HUES6 (cell line): ENCODE measurements at regions not wholly inside any gene's neighbourhood (a gene's known extent, or its start where the extent isn't known, plus 50 kb on each side); places are given as distances from the start of the nearest gene placed in this dataset.
A peak's percentile ranks its signal among the peaks of the same experiment; 100 is the strongest.

Source experiments
- H3K27ac ChIP-seq: 2 replicates; pipeline ENCODE4 v1.7.0; 2013; ENCODE audit warnings: low read depth, mild to moderate bottlenecking, low read length, inconsistent platforms
- H3K27me3 ChIP-seq: 2 replicates; pipeline ENCODE4 v1.6.1; 2013; ENCODE audit warnings: low read length; ENCODE audit not compliant: control insufficient read depth, insufficient read depth
- H3K36me3 ChIP-seq: 2 replicates; pipeline ENCODE4 v1.6.1; 2013; ENCODE audit warnings: low read length; ENCODE audit not compliant: control insufficient read depth, insufficient read depth
- H3K4me1 ChIP-seq: 2 replicates; pipeline ENCODE4 v1.6.1; 2013; ENCODE audit warnings: low read length; ENCODE audit not compliant: control insufficient read depth, insufficient read depth
- H3K4me3 ChIP-seq: 2 replicates; pipeline ENCODE4 v1.5.1; 2013; ENCODE audit warnings: low read depth, low read length
- H3K9ac ChIP-seq: one replicate; pipeline ENCODE4 v1.6.1; 2013; ENCODE audit warnings: mild to moderate bottlenecking, low read length
- H3K9me3 ChIP-seq: 2 replicates; pipeline ENCODE4 v1.6.1; 2013; ENCODE audit warnings: low read depth, low read length; ENCODE audit not compliant: control insufficient read depth, insufficient read depth

- Histone ChIP-seq H3K4me3 (no peak overlapping the region), H3K9ac (no peak overlapping the region), H3K27me3 (no peaks in the 10 kb centered on the region), H3K4me1 (no peaks in the 10 kb centered on the region), H3K9me3 (no peaks in the 10 kb centered on the region), H3K27ac (no peak overlapping the region), H3K36me3 (no peaks in the 10 kb centered on the region)
These were observed 291.9 kb downstream of the COX7C start for GRCh38 chr5:86909418-86910295.

- no peaks in the 10 kb centered on the region for H3K36me3 ChIP-seq
- H3K9me3 ChIP-seq: no peaks in the 10 kb centered on the region
- H3K4me1 ChIP-seq: no peaks in the 10 kb centered on the region
- H3K9ac ChIP-seq: no peak overlapping the region
- H3K27me3 ChIP-seq: no peaks in the 10 kb centered on the region
- H3K27ac ChIP-seq: no peak overlapping the region
- H3K4me3 ChIP-seq: no peak overlapping the region
These were observed 299.4 kb downstream of the COX7C start for GRCh38 chr5:86917117-86917579.

GRCh38 chr5:86918246-86918645 is 300.5 kb downstream of the COX7C start:
- H3K9me3 ChIP-seq: no peaks in the 10 kb centered on the region
- no peaks in the 10 kb centered on the region for H3K27me3 ChIP-seq
- no peaks in the 10 kb centered on the region for H3K36me3 ChIP-seq
- no peaks in the 10 kb centered on the region for H3K4me1 ChIP-seq
- H3K27ac ChIP-seq: no peak overlapping the region
- no peak overlapping the region for H3K4me3 ChIP-seq
- no peak overlapping the region for H3K9ac ChIP-seq

GRCh38 chr5:86926033-86926432 is 308.3 kb downstream of the COX7C start:
- Histone ChIP-seq H3K27me3 (peaks cover 4% of the 10 kb centered on the region; the same call in 1 of the 2 replicates), H3K4me3 (no peak overlapping the region), H3K36me3 (no peaks in the 10 kb centered on the region), H3K4me1 (peaks cover 29% of the 10 kb centered on the region), H3K9me3 (no peaks in the 10 kb centered on the region), H3K9ac (no peak overlapping the region), H3K27ac (no peak overlapping the region)

- Histone ChIP-seq H3K9ac (no peak overlapping the region), H3K4me1 (peaks cover 29% of the 10 kb centered on the region), H3K36me3 (no peaks in the 10 kb centered on the region), H3K27me3 (peaks cover 4% of the 10 kb centered on the region; the same call in 1 of the 2 replicates), H3K4me3 (peak overlapping the region; percentile 23), H3K9me3 (no peaks in the 10 kb centered on the region), H3K27ac (no peak overlapping the region; the same call in 1 of the 2 replicates)
These were observed 311.5 kb downstream of the COX7C start for GRCh38 chr5:86929123-86929766.

- Histone ChIP-seq H3K27ac (no peak overlapping the region), H3K9me3 (no peaks in the 10 kb centered on the region), H3K36me3 (no peaks in the 10 kb centered on the region), H3K4me3 (no peak overlapping the region), H3K9ac (no peak overlapping the region), H3K4me1 (no peaks in the 10 kb centered on the region), H3K27me3 (no peaks in the 10 kb centered on the region)
These were observed 315.9 kb upstream of the RASA1 start for GRCh38 chr5:86951761-86952160.

GRCh38 chr5:86964889-86965288 is 302.8 kb upstream of the RASA1 start:
- H3K4me3 ChIP-seq: no peak overlapping the region
- no peak overlapping the region for H3K27ac ChIP-seq
- H3K4me1 ChIP-seq: peaks cover 4% of the 10 kb centered on the region
- H3K9ac ChIP-seq: no peak overlapping the region
- no peaks in the 10 kb centered on the region for H3K9me3 ChIP-seq
- H3K36me3 ChIP-seq: no peaks in the 10 kb centered on the region
- no peaks in the 10 kb centered on the region for H3K27me3 ChIP-seq

GRCh38 chr5:86968301-86968753 is 299.4 kb upstream of the RASA1 start:
- Histone ChIP-seq H3K9me3 (no peaks in the 10 kb centered on the region), H3K27me3 (no peaks in the 10 kb centered on the region), H3K36me3 (no peaks in the 10 kb centered on the region), H3K4me3 (no peak overlapping the region), H3K4me1 (peaks cover 4% of the 10 kb centered on the region), H3K9ac (no peak overlapping the region), H3K27ac (no peak overlapping the region)

- Histone ChIP-seq H3K27me3 (no peaks in the 10 kb centered on the region), H3K27ac (no peak overlapping the region), H3K36me3 (no peaks in the 10 kb centered on the region), H3K9me3 (no peaks in the 10 kb centered on the region), H3K9ac (no peak overlapping the region), H3K4me1 (peaks cover 4% of the 10 kb centered on the region), H3K4me3 (no peak overlapping the region)
These were observed 297.3 kb upstream of the RASA1 start for GRCh38 chr5:86970361-86970760.

GRCh38 chr5:86971034-86971571 is 296.6 kb upstream of the RASA1 start:
- no peak overlapping the region for H3K27ac ChIP-seq
- no peak overlapping the region for H3K9ac ChIP-seq
- H3K9me3 ChIP-seq: no peaks in the 10 kb centered on the region
- no peaks in the 10 kb centered on the region for H3K27me3 ChIP-seq
- H3K4me1 ChIP-seq: peaks cover 4% of the 10 kb centered on the region
- H3K4me3 ChIP-seq: no peak overlapping the region
- H3K36me3 ChIP-seq: no peaks in the 10 kb centered on the region

GRCh38 chr5:86974955-86975354 is 292.7 kb upstream of the RASA1 start:
- Histone ChIP-seq H3K4me1 (peaks cover 2% of the 10 kb centered on the region; the same call in 1 of the 2 replicates), H3K9ac (no peak overlapping the region), H3K27ac (no peak overlapping the region), H3K27me3 (no peaks in the 10 kb centered on the region), H3K4me3 (no peak overlapping the region), H3K36me3 (no peaks in the 10 kb centered on the region), H3K9me3 (no peaks in the 10 kb centered on the region)
